ENCODE measurements at regions not wholly inside any gene's neighbourhood (a gene's known extent, or its start where the extent isn't known, plus 50 kb on each side); places are given as distances from the start of the nearest gene placed in this dataset.

DNA sequence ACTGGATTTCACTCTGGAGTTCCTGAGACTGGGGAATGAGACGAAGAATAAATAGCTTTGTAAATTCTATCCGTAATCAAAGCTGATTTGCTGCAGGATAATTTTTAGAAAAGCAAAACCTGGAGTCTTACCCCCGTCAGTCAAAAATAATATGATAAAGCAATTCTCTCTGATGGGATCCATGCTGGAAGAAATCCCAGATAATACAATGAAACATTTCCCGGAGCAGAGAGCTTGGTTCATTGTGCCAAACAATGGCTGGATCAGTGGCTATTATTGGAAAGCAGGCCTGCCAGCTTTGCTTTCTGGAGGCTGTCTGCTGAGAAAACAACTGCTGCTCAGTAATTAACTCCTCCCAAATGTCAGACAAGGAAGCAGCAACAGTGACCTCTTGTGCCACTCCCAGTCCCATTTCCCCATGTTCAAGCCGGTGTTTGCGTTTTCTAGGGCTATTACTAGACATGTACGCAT lies 609.4 kb upstream of the PCDH15 start:
- TF ChIP-seq, protein P1, sequence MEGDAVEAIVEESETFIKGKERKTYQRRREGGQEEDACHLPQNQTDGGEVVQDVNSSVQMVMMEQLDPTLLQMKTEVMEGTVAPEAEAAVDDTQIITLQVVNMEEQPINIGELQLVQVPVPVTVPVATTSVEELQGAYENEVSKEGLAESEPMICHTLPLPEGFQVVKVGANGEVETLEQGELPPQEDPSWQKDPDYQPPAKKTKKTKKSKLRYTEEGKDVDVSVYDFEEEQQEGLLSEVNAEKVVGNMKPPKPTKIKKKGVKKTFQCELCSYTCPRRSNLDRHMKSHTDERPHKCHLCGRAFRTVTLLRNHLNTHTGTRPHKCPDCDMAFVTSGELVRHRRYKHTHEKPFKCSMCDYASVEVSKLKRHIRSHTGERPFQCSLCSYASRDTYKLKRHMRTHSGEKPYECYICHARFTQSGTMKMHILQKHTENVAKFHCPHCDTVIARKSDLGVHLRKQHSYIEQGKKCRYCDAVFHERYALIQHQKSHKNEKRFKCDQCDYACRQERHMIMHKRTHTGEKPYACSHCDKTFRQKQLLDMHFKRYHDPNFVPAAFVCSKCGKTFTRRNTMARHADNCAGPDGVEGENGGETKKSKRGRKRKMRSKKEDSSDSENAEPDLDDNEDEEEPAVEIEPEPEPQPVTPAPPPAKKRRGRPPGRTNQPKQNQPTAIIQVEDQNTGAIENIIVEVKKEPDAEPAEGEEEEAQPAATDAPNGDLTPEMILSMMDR (conservative IDR thresholded peaks at IDR 0.05), result peak; percentile 26
- H3K4me3 Mint-ChIP-seq, result no peak overlapping the region
- H3K27ac Mint-ChIP-seq (ENCODE audit: unreplicated experiment), result peak overlapping the region; percentile 67
- H3K36me3 Mint-ChIP-seq (ENCODE audit: low read depth), result no peaks in the 10 kb centered on the region
- no peaks in the 10 kb centered on the region for H3K27me3 Mint-ChIP-seq (ENCODE audit: low read depth)
- H3K4me1 Mint-ChIP-seq, result peaks cover 10% of the 10 kb centered on the region
- H3K9me3 Mint-ChIP-seq, result no peaks in the 10 kb centered on the region
- peak; percentile 23 for DNase-seq (ENCODE audit: low read depth, low spot score)

GRCh38 chr10:55404094-55404493 lies 603.1 kb upstream of the PCDH15 start:
- DNase-seq (ENCODE audit: low read depth, low spot score), result no peak
- H3K27ac Mint-ChIP-seq (ENCODE audit: unreplicated experiment), result no peak overlapping the region
- H3K36me3 Mint-ChIP-seq (ENCODE audit: low read depth), result no peaks in the 10 kb centered on the region
- no peaks in the 10 kb centered on the region for H3K9me3 Mint-ChIP-seq
- no peak overlapping the region for H3K4me3 Mint-ChIP-seq
- no peaks in the 10 kb centered on the region for H3K27me3 Mint-ChIP-seq (ENCODE audit: low read depth)
- TF ChIP-seq, protein P1 (conservative IDR thresholded peaks at IDR 0.05), result no peak
- H3K4me1 Mint-ChIP-seq, result peaks cover 10% of the 10 kb centered on the region

DNA sequence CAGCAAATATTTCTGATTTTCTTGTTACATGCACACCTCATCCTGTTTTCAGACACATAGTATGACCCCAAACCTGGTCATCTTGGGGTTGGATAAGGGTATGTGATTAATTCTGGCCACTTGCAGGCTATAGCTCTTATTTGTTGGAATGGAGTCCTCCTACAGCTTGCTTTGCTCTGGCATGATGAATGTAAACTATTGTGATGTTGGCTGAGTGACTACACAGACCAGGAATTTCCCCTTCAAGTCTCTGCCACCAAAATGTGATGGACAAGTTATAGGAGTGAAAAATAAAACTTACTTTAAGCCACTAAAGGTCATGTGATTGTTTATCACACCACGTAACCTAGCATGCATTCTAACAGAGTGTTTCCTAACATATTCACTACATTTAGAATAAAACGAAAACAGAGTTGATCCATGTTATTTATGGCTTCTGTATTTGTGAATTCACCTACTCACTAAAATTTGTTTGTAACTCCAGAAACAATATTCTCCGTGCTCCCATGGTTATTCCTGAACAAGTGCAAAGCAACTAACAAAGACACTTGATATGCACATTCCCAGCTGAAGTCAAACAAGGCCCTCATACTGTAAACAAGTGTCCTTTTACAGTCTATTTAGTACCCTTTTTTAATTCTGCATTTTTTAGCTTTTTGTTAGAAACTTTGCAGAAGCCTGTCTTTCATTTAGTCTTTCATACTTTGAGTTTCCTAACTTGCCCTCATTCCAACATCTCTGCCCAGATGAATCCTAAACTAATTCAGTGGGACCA lies 599.2 kb upstream of the PCDH15 start:
- Mint-ChIP-seq H3K27ac (ENCODE audit: unreplicated experiment) (no peak overlapping the region), H3K9me3 (no peaks in the 10 kb centered on the region), H3K27me3 (ENCODE audit: low read depth) (no peaks in the 10 kb centered on the region), H3K36me3 (ENCODE audit: low read depth) (no peaks in the 10 kb centered on the region), H3K4me3 (no peak overlapping the region), H3K4me1 (peaks cover 10% of the 10 kb centered on the region)
- TF ChIP-seq, protein P1 (conservative IDR thresholded peaks at IDR 0.05), result no peak
- DNase-seq (ENCODE audit: low read depth, low spot score), result no peak

- TF ChIP-seq, protein P1 (conservative IDR thresholded peaks at IDR 0.05), result no peak
- H3K9me3 Mint-ChIP-seq, result no peaks in the 10 kb centered on the region
- H3K36me3 Mint-ChIP-seq (ENCODE audit: low read depth), result no peaks in the 10 kb centered on the region
- no peak overlapping the region for H3K27ac Mint-ChIP-seq (ENCODE audit: unreplicated experiment)
- H3K27me3 Mint-ChIP-seq (ENCODE audit: low read depth), result no peaks in the 10 kb centered on the region
- peaks cover 10% of the 10 kb centered on the region for H3K4me1 Mint-ChIP-seq
- H3K4me3 Mint-ChIP-seq, result no peak overlapping the region
- DNase-seq (ENCODE audit: low read depth, low spot score), result no peak
Observed at GRCh38 chr10:55398497-55398882, 597.5 kb upstream of the PCDH15 start.

DNA sequence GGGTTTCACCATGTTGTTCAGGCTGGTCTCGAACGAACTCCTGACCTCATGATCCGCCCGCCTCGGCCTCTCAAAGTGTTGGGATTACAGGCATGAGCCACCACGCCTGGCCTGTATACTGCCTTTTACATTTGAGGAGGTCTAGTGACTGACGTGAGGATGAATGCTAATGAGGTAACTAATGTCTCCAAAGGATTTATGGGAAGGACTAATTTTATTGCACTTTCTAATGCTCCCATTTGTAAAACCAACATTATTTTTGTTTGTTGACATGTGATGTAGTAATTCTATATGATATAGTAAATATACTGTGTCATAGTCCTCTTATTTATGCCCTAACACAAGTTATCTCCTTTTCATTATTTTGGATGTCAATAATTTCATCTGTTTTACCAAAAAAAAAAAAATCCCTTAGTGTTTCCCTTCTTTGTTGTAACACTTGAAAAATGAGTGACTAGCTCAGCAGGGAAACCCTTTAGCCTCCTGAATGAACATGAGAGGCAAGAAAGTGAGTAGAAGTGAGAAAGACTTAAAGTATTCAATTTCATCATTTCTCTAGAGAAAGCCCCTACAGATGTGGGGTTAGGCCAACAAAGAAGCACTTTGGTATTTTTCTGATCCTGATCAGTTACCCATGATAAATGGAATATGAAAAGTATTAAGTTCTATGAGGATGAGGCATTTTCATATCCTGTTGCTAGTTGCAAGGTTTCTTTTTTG lies 596.9 kb upstream of the PCDH15 start:
- TF ChIP-seq, protein P1 (conservative IDR thresholded peaks at IDR 0.05), result no peak
- no peak for DNase-seq (ENCODE audit: low read depth, low spot score)
- Mint-ChIP-seq H3K9me3 (no peaks in the 10 kb centered on the region), H3K27me3 (ENCODE audit: low read depth) (no peaks in the 10 kb centered on the region), H3K36me3 (ENCODE audit: low read depth) (no peaks in the 10 kb centered on the region), H3K4me1 (peaks cover 10% of the 10 kb centered on the region), H3K27ac (ENCODE audit: unreplicated experiment) (no peak overlapping the region), H3K4me3 (no peak overlapping the region)
